ENCODE measurements at regions not wholly inside any gene's neighbourhood (a gene's known extent, or its start where the extent isn't known, plus 50 kb on each side); places are given as distances from the start of the nearest gene placed in this dataset.

- DNase-seq: no peak
Observed at GRCh38 chr14:71722885-71723284, 209.3 kb upstream of the RGS6 start.

- DNase-seq: no peak
Observed at GRCh38 chr14:71725922-71726579, 206.2 kb upstream of the RGS6 start.

GRCh38 chr14:71726580-71727021, 205.6 kb upstream of the RGS6 start:
- DNase-seq: no peak

- no peak for DNase-seq
Observed at GRCh38 chr14:71728386-71728785, 203.8 kb upstream of the RGS6 start.

- DNase-seq: no peak
Observed at GRCh38 chr14:71729596-71729995, 202.6 kb upstream of the RGS6 start.

- DNase-seq: no peak
Observed at GRCh38 chr14:71730471-71730870, 201.8 kb upstream of the RGS6 start.

- no peak for DNase-seq
Observed at GRCh38 chr14:71731096-71731495, 201.1 kb upstream of the RGS6 start.

GRCh38 chr14:71733210-71733883, 198.9 kb upstream of the RGS6 start:
- no peak for DNase-seq

GRCh38 chr14:71734076-71734475, 198.2 kb upstream of the RGS6 start:
- DNase-seq: no peak

- no peak for DNase-seq
Observed at GRCh38 chr14:71734885-71735284, 197.3 kb upstream of the RGS6 start.

- no peak for DNase-seq
Observed at GRCh38 chr14:71737760-71738159, 194.5 kb upstream of the RGS6 start.

GRCh38 chr14:71739273-71739990, 192.8 kb upstream of the RGS6 start:
- DNase-seq: no peak

- DNase-seq: no peak
Observed at GRCh38 chr14:71741241-71741640, 191.0 kb upstream of the RGS6 start.

GRCh38 chr14:71742485-71742884, 189.7 kb upstream of the RGS6 start:
- no peak for DNase-seq

- no peak for DNase-seq
Observed at GRCh38 chr14:71745072-71745471, 187.2 kb upstream of the RGS6 start.

- no peak for DNase-seq
Observed at GRCh38 chr14:71748196-71748595, 184.0 kb upstream of the RGS6 start.

GRCh38 chr14:71749613-71750238, 182.5 kb upstream of the RGS6 start:
- no peak for DNase-seq

GRCh38 chr14:71751264-71751663, 181.0 kb upstream of the RGS6 start:
- DNase-seq: no peak

GRCh38 chr14:71752111-71752738, 180.0 kb upstream of the RGS6 start:
- DNase-seq: no peak

- peak; percentile 68 for DNase-seq
Observed at GRCh38 chr14:71753126-71753830, 179.0 kb upstream of the RGS6 start.

- no peak for DNase-seq
Observed at GRCh38 chr14:71753976-71754375, 178.3 kb upstream of the RGS6 start.

GRCh38 chr14:71754422-71755095, 177.7 kb upstream of the RGS6 start:
- DNase-seq: no peak
